ENCODE measurements at regions not wholly inside any gene's neighbourhood (a gene's known extent, or its start where the extent isn't known, plus 50 kb on each side); places are given as distances from the start of the nearest gene placed in this dataset.

- TF ChIP-seq ZBTB33 (IDR thresholded peaks at IDR 0.05) = no peak
- TF ChIP-seq FOXA2 (IDR thresholded peaks at IDR 0.05) = no peak
- no peak for TF ChIP-seq HNF4G (IDR thresholded peaks at IDR 0.05)
- TF ChIP-seq SP1 (IDR thresholded peaks at IDR 0.05) = no peak
- TF ChIP-seq HNF4A (conservative IDR thresholded peaks at IDR 0.05) = no peak
- TF ChIP-seq TAF1 (conservative IDR thresholded peaks at IDR 0.05) = no peak
- TF ChIP-seq EGR1 (IDR thresholded peaks at IDR 0.05; ENCODE audit: low read depth in 2 of 2) = no peak
- no peak for TF ChIP-seq FOXA1 (IDR thresholded peaks at IDR 0.05)
- no peak for TF ChIP-seq ATF3 (IDR thresholded peaks at IDR 0.05)
- no peak for TF ChIP-seq RXRA (IDR thresholded peaks at IDR 0.05)
- TF ChIP-seq YY1 (IDR thresholded peaks at IDR 0.05) = no peak
Measured at GRCh38 chr2:167423731-167424130, 535.5 kb downstream of the XIRP2 start (continued).

GRCh38 chr2:167420211-167420610, 531.9 kb downstream of the XIRP2 start:
- H3K9me3 ChIP-seq (ENCODE audit: control insufficient read depth in 4 of 4, low read length in 3 of 4) = no peaks in the 10 kb centered on the region

GRCh38 chr2:167415068-167415467, 526.8 kb downstream of the XIRP2 start:
- H3K27me3 ChIP-seq (ENCODE audit: control insufficient read depth in 4 of 4, insufficient read depth in 4 of 4, low read length in 3 of 4) = no peaks in the 10 kb centered on the region
- no peak overlapping the region for H3K9ac ChIP-seq (ENCODE audit: low read depth in 1 of 2, low read length in 2 of 2)
- no peak for DNase-seq (ENCODE audit: low spot score)
- H3K9me3 ChIP-seq (ENCODE audit: control insufficient read depth in 4 of 4, low read length in 3 of 4) = no peaks in the 10 kb centered on the region
- no peak for TF ChIP-seq TAF1 (conservative IDR thresholded peaks at IDR 0.05)
- TF ChIP-seq SP1 (IDR thresholded peaks at IDR 0.05) = no peak
- no peak for TF ChIP-seq HNF4A (conservative IDR thresholded peaks at IDR 0.05)
- no peak for TF ChIP-seq FOXA2 (IDR thresholded peaks at IDR 0.05)
- TF ChIP-seq CTCF (IDR thresholded peaks at IDR 0.05; ENCODE audit: low read depth, low read length, missing input control) = no peak
- TF ChIP-seq ATF3 (IDR thresholded peaks at IDR 0.05) = no peak
- TF ChIP-seq YY1 (IDR thresholded peaks at IDR 0.05) = no peak
- TF ChIP-seq RAD21 (IDR thresholded peaks at IDR 0.05) = no peak
- TF ChIP-seq NR2F2 (IDR thresholded peaks at IDR 0.05) = no peak
- no peak for TF ChIP-seq FOXA1 (IDR thresholded peaks at IDR 0.05)
- TF ChIP-seq MAX (IDR thresholded peaks at IDR 0.05) = no peak
- no peak for TF ChIP-seq HNF4G (IDR thresholded peaks at IDR 0.05)
- TF ChIP-seq ZBTB33 (IDR thresholded peaks at IDR 0.05) = no peak
- no peak for TF ChIP-seq REST (IDR thresholded peaks at IDR 0.05)
- no peak for TF ChIP-seq EGR1 (IDR thresholded peaks at IDR 0.05; ENCODE audit: low read depth in 2 of 2)
- TF ChIP-seq JUND (IDR thresholded peaks at IDR 0.05) = no peak
- TF ChIP-seq GABPA (IDR thresholded peaks at IDR 0.05 in 1 of 2, conservative IDR thresholded peaks at IDR 0.05 in 1 of 2) = no peak
- TF ChIP-seq RXRA (IDR thresholded peaks at IDR 0.05) = no peak
- H3K36me3 ChIP-seq (ENCODE audit: control insufficient read depth in 4 of 4, insufficient read depth in 3 of 4, low read depth in 1 of 4, low read length in 3 of 4) = no peaks in the 10 kb centered on the region
- H3K4me1 ChIP-seq (ENCODE audit: control insufficient read depth in 4 of 4, insufficient read depth in 4 of 4, low read length in 3 of 4) = no peaks in the 10 kb centered on the region
- H3K27ac ChIP-seq (ENCODE audit: low read depth in 1 of 2, low read length in 2 of 2) = no peak overlapping the region
- no peak overlapping the region for H3K4me3 ChIP-seq (ENCODE audit: low read depth in 1 of 3, low read length in 3 of 3)

More at GRCh38 chr2:167420211-167420610, 531.9 kb downstream of the XIRP2 start:
- Histone ChIP-seq H3K27ac (ENCODE audit: low read depth in 1 of 2, low read length in 2 of 2) (no peak overlapping the region), H3K4me3 (ENCODE audit: low read depth in 1 of 3, low read length in 3 of 3) (no peak overlapping the region), H3K4me1 (ENCODE audit: control insufficient read depth in 4 of 4, insufficient read depth in 4 of 4, low read length in 3 of 4) (no peaks in the 10 kb centered on the region), H3K36me3 (ENCODE audit: control insufficient read depth in 4 of 4, insufficient read depth in 3 of 4, low read depth in 1 of 4, low read length in 3 of 4) (no peaks in the 10 kb centered on the region), H3K27me3 (ENCODE audit: control insufficient read depth in 4 of 4, insufficient read depth in 4 of 4, low read length in 3 of 4) (no peaks in the 10 kb centered on the region), H3K9ac (ENCODE audit: low read depth in 1 of 2, low read length in 2 of 2) (no peak overlapping the region)
- no peak for DNase-seq (ENCODE audit: low spot score)
- TF ChIP-seq SP1 (IDR thresholded peaks at IDR 0.05) (no peak), JUND (IDR thresholded peaks at IDR 0.05) (no peak), HNF4A (conservative IDR thresholded peaks at IDR 0.05) (no peak)
- WGBS = 47% methylated on average over 2 of the region's 2 CpGs
